ENCODE measurements at regions not wholly inside any gene's neighbourhood (a gene's known extent, or its start where the extent isn't known, plus 50 kb on each side); places are given as distances from the start of the nearest gene placed in this dataset.

DNA sequence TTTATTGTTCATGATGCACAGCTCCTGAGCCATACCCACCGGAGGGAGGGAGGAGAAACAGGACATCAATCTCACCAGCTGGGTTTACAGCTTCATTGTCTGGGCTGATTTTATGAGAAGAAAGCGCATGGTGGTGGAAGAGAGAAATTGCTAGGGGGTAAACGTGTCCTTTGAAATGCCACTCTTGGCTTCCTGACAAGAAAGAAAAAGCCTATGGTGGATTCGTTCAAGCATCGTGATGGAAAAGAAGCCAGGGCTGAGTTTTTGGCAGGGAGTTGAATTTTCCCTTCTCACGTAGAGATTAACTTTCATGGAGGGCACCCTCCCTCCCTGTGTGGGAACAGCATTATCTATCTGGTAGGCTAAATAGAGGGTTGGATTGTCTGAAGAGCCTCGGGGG is 502.0 kb downstream of the SLC4A3 start:
- DNase-seq, result no peak

DNA sequence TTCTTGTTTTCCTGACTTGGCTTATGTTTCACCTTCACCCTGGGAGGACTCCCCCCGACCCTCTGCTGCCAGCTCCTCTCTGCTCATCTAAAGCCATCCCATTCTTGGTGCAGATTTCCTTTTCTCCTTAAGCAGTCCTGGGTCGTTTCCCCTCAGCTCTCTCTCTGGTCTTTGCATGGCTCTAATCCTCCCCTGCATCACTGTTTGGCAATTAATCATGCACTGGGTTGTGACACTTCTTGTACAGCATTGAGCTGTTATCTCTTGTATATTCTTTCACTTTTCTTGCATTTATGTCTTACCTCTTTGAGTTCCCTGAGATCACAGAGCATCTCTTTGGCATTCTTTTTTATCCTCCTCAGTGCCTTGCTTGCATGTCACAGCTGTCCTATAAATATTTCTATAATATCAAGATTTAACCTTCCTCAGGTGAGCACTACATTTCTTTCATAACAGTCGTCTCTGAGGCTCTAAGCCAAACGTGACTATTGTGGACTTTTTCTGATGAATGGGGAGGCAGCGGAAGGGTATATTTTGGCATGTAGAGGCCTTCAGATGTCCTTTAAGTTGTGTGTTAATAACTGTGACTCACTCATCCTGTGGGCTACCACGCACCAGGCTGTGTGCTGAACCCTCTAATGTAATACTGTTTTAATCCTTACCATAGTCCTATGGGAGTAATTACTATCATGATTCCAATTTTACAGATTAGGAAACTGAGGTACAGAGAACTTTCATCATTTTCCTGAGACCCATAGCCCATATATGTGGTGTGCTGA is 507.5 kb downstream of the SLC4A3 start:
- DNase-seq, result no peak

DNA sequence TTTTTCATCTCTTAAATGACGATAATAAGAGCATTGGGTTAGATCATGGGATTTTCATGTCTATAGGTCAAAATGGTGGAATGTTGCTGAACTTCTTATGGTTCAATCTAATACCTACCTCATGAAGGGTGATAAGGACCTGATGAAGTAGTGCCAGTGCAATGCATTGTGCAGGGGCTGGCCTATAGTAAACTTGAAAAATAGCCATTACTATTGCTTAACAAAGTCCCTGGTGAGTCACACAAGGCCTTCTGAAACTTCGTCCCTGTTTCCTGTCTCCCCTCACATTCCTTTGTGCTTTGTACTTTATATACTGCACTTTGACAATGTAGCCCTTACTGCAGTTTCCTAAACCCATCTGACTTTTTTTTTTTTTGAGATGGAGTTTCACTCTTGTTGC is 515.9 kb downstream of the SLC4A3 start:
- no peak for DNase-seq

DNA sequence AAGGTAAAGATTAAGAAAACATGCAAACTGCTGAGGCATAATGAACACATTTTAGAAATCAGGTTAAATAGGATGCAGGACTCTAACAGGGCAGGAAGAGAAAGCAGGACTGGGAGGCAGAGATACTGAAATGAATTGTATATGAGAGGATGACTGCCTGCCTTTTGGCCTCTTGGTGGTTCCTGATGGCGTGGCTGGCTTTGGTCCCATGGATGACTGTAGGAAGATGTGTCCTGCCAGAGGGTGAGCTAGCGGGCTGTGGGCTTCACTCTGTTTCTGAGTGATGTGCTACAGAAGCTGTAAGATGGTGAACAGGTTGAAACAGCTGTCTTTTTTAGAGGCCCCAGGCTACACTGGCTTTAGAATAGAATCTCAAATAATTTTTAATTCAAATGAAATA is 517.0 kb downstream of the SLC4A3 start:
- DNase-seq, result no peak

DNA sequence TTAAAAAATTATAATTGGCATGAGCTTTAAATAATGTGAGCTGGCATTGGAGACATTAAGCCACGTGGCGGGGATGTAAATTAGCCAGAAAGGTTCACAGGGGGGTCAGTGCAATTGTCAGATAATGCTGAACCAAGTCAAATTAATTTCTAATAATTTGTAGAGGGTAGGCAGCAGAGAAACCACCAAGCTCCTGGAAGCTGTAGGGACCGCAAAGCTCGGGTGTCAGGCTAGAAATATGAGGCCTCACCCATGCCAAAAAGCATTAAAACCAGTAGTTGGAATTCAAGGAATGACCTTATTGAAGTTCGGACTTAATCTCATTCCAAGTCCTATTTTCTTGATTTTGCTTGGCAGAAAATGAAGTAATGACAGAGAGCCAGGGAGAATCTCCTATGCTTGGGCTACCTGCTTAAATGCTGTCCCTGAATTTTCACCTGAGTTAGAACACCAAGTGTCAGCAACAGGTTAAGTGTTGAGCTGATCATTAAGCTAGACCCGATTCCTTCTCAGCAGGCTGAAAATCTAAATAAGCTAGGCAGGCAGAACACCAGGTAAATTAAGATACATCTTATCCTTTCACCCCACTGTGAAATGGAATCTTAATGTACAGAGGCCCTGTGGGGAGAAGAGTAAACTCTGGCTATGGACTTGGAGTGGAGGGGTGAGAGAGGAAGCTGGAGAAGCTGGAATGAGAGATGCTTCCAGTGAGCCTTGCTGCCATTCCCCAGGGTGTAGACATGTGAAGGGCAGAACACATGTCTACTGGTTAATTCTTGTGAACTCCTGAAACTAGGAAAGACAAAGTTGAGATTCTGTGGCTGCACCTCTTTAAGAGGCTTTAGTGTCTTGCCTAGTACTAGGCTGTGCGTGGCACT is 520.0 kb downstream of the SLC4A3 start:
- DNase-seq, result no peak

DNA sequence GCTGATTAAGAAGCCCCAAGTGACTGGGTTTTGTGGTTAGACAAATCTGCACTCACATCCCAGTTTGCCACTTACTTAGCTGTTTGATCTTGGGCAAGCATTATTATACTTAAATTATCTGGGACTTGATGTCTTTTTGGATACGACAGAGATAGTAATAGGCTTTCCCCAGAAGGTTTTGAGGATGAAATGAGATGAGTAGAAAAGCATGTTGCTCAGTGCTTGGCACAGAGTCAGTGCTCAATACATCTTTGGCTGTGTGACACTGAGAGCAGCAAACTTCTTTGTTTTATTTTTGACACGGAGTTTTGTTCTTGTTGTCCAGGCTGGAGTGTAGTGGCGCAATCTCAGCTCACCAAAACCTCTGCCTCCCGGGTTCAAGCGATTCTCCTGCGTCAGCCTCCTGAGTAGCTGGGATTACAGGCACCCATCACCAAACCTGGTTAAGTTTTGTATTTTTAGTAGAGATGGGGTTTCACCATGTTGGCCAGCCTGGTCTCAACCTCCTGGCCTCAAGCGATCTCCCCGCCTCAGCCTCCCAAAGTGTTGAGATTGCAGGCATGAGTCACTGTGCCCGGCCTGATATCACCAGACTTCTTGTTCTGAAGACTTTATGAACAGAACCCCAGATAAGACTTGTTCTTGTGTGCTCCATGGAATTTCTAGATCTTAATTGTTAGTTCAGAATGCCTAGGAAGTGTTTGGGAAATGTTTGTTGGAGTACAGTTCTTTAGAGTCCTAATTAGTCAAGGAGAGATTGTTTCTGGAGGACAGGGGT is 521.2 kb downstream of the SLC4A3 start:
- no peak for DNase-seq

DNA sequence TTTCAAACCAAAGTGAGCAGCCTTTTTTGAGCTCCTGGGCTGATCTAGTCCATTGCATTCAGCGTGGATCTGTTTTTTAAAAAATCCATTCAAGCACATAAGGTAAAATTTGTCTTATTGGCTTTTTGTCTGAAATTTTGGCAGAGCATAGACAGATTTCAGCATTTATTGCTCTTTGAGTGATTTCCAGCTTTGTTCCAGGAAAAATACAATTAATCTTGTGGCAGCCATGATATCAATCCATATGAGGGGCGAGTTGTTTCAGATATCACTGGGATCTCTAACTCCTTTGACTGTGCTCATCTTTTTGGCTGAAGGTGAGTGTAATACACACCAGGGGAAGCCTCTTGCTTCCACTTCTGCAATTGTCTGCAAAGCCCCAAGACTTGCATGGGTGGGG is 523.9 kb downstream of the SLC4A3 start:
- no peak for DNase-seq

DNA sequence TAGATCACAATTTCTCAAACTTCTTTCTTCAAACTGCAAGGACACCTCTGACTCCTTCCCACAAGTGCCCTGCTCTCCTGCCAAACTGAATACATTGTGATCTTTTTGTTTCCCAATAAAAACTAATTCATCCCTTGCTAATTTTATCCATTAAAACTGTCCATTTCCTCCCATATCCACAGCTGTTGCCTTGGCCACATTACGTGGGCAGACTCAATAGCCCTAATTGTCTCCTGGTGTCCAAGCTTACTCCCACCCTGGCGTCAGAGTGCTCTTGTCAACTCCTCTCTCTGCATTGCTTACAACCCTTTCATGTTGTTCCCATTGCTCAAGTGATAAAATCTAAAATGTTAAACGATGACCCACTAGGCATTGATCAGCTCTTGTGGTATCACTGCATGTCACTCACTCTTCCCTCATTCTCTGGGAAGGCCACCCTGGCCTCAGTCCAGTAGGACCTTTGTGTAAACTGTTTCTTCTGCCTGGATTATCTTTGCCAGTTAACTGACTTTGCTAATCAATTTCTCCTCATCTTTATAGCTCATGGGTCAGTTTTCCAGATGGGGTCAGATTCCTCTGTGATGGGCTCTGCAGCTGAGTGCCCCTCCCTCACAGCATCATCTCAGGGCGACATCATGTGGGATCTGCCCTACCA is 525.0 kb downstream of the SLC4A3 start:
- no peak for DNase-seq

DNA sequence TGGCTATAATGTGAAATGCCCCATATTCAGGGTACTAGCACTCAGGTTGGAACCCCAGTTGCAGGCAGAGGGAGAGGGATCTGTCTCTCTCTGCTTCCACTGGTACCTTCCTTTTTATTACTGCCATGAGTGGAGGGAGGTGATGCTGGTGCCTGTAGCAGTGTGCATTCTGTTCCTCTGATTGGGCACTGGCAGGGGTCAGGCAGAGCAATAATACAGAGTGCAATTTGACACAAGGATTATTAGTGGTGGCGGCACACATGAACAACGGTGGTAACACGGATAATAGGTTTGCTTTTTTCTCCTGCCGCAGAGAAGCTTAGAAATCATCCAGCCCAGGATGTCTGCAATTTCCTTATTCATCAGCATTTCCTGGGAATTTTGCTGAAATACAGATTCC is 525.7 kb downstream of the SLC4A3 start:
- DNase-seq, result no peak

DNA sequence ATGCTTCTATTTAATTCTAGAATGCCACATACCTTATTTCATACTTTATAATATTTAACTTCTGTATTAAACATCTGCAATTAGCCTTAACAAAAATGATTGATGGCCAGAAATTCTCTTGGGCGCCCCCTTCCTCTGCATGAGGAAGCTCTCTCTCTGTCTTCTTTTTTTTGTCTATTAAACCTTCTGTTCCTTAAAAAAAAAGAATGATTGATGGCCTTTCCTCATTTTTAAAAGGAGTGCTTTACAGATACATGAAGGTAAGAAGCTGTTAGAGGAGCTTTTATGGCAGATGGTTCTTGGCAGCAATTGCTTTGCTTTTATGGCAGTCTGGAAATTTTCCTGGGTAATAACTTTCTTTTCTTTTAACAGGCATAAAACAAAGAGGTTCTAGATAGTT is 526.9 kb downstream of the SLC4A3 start:
- no peak for DNase-seq

DNA sequence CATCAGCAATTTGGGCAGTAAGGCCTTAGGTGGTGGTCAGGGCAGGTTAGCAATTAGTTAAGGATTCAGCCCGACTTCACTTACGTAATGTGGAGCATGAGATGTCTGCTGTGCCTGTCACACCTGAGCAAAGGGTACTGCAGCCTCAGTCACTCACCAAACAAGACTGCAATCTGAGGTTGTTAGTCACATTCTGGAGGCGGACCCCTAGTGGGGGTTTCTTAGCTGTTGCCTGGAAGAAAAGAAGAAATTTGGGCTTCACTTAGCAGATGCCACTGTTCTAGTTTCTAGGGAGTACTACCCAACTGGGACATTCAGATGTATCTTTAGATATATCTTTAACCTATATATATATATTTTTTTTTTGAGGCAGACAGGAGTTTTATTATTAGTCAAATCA is 529.9 kb downstream of the SLC4A3 start:
- no peak for DNase-seq

DNA sequence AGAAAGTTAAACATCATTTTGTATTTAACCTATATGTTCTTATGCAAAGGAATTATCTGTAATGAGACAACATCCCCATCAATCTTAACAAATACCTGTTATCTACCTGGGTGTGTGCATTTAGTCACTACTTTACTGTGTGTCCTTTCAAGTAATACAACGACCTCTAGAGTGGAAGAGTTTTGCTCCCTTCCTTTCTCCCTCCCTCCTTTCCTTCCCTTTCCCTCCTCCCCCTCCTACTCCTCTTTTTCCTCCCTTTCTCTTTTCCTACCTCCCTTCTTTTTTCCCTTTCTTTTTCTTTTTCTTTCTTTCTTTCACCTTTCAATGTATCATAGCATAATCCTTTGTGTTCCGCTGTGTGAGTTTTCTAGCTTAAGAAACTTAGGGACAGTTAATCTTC is 532.3 kb downstream of the SLC4A3 start:
- no peak for DNase-seq

DNA sequence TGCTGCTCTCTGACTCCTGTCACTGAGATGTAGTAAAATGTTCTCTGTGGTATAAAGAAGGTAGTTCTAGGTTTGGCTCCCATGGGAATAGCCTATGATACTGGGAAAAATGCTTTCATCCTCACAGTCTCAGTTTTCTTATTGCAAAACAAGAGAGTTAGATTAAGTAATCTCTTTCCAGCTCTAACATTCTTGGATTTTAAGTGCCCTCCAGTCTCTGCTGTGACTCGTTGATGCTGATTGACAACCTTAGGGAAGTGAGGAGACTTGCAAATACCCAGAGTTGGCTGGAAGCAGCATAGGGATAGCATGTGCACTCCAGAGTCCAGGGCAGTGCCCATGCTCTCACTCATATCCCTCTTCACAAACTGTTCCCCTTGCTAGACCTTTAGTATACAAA is 534.9 kb downstream of the SLC4A3 start:
- no peak for DNase-seq

DNA sequence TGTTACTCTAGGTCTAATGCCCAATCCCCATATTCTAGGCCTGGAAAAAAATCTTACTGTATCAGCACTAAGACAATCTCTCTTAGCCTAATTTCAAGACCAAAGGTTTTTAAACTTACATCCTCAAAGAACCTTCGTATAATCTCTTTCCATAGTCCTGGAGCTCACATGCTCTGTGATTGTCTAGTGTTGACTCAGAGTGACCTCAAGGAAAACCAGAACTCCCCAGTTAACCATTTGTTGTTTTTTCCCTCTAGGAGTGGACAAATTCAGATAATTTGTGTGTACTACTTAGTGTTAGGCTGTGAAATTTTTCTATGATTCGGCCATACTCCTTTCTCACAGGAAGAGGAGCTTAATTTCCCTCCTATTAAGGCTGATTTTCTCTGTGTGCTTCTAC is 536.1 kb downstream of the SLC4A3 start:
- DNase-seq, result no peak

DNA sequence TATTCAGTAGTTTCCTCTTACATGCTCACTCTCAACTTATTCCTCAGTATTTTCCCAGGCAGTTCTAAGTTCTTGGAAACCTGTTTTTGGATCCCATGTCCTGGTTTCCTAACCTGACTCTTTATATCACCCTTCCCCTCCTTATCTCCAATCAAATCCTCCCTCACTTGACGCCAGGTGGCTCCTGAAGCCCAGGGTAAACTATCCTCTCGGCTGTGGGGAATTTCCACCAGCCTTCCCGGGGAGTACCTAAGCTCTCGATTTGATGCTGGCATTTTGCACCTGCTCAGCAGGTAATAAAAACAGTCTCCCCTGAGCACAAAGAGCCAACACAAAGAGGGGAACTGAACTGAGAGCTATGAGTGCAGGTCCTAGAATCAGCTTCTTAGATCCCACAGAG is 538.0 kb downstream of the SLC4A3 start:
- DNase-seq, result no peak

DNA sequence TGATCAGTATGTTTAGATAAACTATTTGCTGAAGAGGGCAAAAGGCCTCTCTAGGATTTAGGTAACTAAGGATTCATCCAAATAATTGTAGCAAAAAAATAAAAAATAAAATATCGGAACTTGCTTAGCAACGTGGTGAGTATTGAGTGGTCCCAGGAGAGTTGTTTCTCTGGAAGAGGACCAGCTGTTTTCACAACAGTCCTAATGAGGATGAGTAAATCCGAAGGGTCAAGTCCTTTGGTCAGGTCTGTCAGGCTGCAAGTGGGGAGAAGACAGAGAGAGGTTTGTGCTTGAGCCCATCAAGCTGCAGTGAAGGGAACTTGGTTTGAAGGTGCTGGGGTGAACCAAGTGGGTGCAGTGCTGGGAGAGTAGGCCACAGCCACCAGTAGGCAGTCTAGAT is 539.2 kb downstream of the SLC4A3 start:
- no peak for DNase-seq

DNA sequence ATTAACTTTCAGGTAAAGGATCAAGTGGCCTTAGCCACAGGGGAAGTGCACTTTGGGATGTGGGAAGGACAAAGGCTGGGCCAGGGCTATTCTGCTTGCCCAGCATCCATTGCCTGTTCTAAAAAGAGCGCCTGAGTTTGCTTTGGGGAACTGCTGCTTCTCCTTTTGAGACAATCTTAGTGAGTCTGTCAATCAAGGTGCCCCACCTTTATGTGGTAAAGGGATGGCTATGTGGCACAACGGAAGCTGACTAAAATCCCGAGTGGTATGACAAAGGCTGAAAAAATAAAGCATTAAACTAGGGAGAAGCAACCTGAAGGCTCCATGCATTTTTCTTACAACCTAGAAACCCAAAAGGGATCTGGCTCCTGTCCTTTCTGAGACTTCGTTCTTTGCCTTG is 540.5 kb downstream of the SLC4A3 start:
- no peak for DNase-seq

DNA sequence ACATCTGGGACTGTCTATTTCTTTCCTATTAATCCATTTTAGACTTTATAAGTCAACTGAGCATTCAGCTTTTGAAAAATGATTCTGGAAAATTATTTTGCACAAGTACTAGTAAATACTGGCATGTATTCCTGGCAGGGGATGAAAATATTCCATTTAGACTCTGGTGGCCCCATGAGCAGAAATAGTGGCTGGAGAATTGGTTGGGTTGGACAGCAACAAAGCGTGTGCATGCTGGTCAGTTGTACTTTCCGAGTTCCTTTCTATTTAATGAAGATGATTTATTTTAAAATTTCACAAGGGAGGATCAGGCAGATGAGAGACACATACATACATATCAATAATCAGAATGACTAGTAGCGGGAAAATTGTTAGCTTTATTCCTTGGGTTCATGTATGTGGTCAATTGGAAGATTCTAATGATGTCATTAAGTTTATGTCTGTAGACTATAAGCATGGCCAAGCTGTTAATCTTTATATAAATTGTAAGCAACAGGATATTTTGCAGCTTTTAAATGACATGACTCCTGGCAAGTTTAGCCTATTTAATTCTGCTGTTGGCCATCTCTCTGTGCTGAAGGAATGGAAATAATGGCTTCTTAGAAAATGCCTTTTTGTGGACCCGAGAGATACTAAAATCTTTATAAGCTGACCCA is 541.6 kb downstream of the SLC4A3 start:
- DNase-seq, result no peak

DNA sequence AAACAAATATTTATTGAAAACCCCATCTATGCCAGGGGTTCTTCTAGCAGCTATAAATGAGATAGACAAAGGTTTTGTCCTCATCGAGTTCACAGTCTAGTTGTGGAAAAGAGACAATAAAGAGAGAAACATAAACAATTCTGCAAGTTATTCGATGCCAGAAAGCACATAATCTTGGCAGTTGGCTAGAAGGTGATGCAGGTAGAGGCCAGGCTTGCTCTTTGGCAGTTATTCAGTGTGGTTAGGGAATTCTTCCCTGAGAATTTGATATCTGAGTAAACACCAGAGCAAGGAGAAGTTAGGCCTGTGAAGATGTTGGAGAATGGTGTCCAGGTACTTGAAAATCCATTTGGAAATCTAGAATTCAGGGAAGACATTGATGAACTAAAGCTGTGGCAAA is 547.4 kb downstream of the SLC4A3 start:
- DNase-seq, result no peak

DNA sequence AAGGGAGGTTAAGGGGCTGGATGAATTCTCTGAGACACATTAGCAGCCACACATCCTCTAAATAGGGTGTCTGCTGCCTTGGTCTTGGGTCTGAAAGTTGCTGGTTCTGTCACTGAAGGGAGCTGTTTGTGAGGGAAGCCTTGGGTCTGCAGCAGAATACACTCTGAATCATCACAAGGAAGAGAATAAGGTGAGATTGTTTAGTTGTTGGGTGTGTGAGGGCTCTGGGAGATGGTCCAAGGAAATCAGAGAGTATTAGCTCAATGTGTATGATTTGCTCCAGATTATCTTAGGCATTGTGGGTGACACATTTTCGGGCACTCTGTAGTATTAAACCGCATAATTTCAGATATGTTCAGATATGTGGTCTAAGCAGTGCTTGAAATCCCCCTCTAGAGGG is 548.5 kb downstream of the SLC4A3 start:
- DNase-seq, result no peak

DNA sequence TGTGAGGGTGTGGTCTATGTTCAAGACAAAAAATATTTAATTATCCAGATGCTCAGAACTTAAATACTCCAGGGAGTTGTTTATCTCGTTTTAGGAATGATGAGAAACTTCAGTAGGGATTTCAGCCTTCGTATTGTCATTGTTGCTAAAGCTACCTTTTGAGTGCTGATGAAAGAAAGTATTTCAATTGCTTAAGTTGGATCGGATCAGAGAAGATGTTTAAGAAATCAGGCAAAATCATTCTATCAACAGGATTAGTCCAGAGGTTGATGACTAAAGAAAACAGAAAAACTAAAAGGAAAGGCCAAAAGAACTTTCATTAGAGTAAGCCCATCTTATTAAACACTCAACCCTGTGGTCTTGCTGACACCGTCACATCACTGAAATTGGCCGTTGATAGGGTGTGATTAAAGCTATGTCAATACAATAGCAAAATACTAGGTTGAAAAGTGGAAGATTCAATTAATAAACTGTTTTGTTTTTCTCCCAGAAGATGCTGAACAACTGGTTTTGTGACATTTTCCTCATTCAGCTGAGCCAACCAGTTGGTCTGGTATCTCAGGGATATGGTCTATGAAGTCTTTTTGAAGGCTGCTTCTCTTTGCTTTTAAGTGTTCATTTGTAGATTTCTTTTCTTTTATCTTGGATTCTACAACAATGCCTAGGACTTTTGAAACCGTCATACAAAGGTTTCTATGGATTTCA is 551.7 kb downstream of the SLC4A3 start:
- no peak for DNase-seq

DNA sequence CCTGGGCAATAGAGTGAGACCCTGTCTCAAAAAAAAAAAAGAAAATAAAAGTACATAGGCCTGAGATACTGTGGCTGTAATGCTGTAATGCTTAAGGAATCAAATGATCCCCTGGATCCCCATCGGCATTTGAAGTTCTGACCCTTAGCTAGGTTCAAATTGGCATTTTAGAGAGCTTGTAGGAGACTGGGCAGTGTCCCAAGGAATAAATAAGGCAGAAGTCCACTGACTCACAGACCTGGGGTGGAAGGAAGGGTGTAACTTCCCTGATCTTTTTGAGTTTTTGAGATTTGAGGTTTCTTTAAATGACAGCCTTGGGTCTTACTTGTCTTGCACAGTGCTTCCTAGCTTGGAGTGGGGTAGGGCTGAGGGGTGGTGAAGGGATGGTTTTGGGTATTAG is 553.7 kb downstream of the SLC4A3 start:
- no peak for DNase-seq

Data from stimulated activated CD4-positive, alpha-beta T cell treated with anti-CD3 and anti-CD28 coated beads, Interleukin-12 subunit alpha, Interleukin-12 subunit beta, amount 100 ng/mL, for 4 hours (primary cell).